IMR-90 (cell line): ENCODE measurements at regions not wholly inside any gene's neighbourhood (a gene's known extent, or its start where the extent isn't known, plus 50 kb on each side); places are given as distances from the start of the nearest gene placed in this dataset.

Source experiments
- ATAC-seq: fragments of 200-7000 bp; cut with Tn5 transposase; 2 replicates; pipeline ENCODE4 v1.9.1; 2020; ENCODE audit warnings: low read depth, mild to moderate bottlenecking, moderate library complexity
- BruUV-seq: library from RNA; stranded (reverse); fragments of 400-500 nt; replicated peaks from 2 replicates; lab custom pipeline; 2021; lab: Mats Ljungman, UMichigan
- CTCF ChIA-PET: fragments of 300-600 bp; formaldehyde crosslinking; extraction: SDS; loops from one replicate; lab custom pipeline; 2021; ENCODE audit warnings: antibody characterized with exemption; lab: Yijun Ruan, JAX
- POLR2A ChIA-PET: fragments of 300-600 bp; sonication (Branson Sonifier 250); formaldehyde crosslinking; loops from one replicate; lab custom pipeline; 2022; ENCODE audit warnings: antibody characterized with exemption; ENCODE audit not compliant: unreplicated experiment; lab: Charles Lee
- DNase-seq: peaks from one replicate; pipeline ENCODE4 v3.0.0; 2013
- H2AFZ ChIP-seq: replicated peaks from 2 replicates; pipeline ENCODE3; 2013; ENCODE audit warnings: low read length, mild to moderate bottlenecking; ENCODE audit not compliant: poor library complexity
- H2AK5ac ChIP-seq: 2 replicates; pipeline ENCODE4 v1.6.1; 2013; ENCODE audit warnings: low read depth, low read length, inconsistent platforms
- H2AK9ac ChIP-seq: replicated peaks from 2 replicates; pipeline ENCODE3; 2013; ENCODE audit warnings: mild to moderate bottlenecking, low read depth, low read length, moderate library complexity; ENCODE audit not compliant: poor library complexity
- H2BK120ac ChIP-seq: 2 replicates; pipeline ENCODE4 v1.6.1; 2013; ENCODE audit warnings: low read depth, low read length, inconsistent platforms
- H2BK15ac ChIP-seq: 3 replicates; pipeline ENCODE4 v1.6.1; 2013; ENCODE audit warnings: low read depth, low read length, inconsistent platforms
- H2BK20ac ChIP-seq: 2 replicates; pipeline ENCODE4 v1.6.1; 2013; ENCODE audit warnings: low read depth, mild to moderate bottlenecking, inconsistent platforms, low read length, moderate library complexity
- H2BK5ac ChIP-seq: 2 replicates; pipeline ENCODE4 v1.6.1; 2013; ENCODE audit warnings: mild to moderate bottlenecking, low read depth, low read length, inconsistent platforms; ENCODE audit not compliant: poor library complexity, severe bottlenecking
- H3K14ac ChIP-seq: replicated peaks from 2 replicates; pipeline ENCODE4 v1.6.1; 2013; ENCODE audit warnings: low read depth, low read length, inconsistent platforms
- H3K18ac ChIP-seq: 2 replicates; pipeline ENCODE4 v1.6.1; 2013; ENCODE audit warnings: low read depth, low read length, control low read depth
- H3K23ac ChIP-seq: 2 replicates; pipeline ENCODE4 v1.6.1; 2013; ENCODE audit warnings: low read depth, low read length, inconsistent platforms
- H3K27ac ChIP-seq: 2 replicates; pipeline ENCODE4 v1.5.1; 2013; ENCODE audit warnings: mild to moderate bottlenecking, control low read depth, low read length; ENCODE audit not compliant: insufficient read depth
- H3K27me3 ChIP-seq: 2 replicates; pipeline ENCODE4 v1.6.1; 2013; ENCODE audit warnings: low read length; ENCODE audit not compliant: control insufficient read depth, insufficient read depth
- H3K36me3 ChIP-seq: 2 replicates; pipeline ENCODE4 v1.6.1; 2013; ENCODE audit warnings: low read length, mixed read lengths; ENCODE audit not compliant: control insufficient read depth, insufficient read depth
- H3K4ac ChIP-seq: 2 replicates; pipeline ENCODE4 v1.6.1; 2013; ENCODE audit warnings: low read depth, low read length, inconsistent platforms
- H3K4me1 ChIP-seq: 2 replicates; pipeline ENCODE4 v1.6.1; 2013; ENCODE audit warnings: low read length, mixed read lengths; ENCODE audit not compliant: control insufficient read depth, insufficient read depth
- H3K4me2 ChIP-seq: 2 replicates; pipeline ENCODE4 v1.6.1; 2013; ENCODE audit warnings: low read depth, mild to moderate bottlenecking, control low read depth, low read length, moderate library complexity
- H3K4me3 ChIP-seq: 2 replicates; pipeline ENCODE4 v1.5.1; 2013; ENCODE audit warnings: low read depth, mild to moderate bottlenecking, control low read depth, low read length, moderate library complexity; ENCODE audit not compliant: insufficient read depth
- H3K56ac ChIP-seq: 2 replicates; pipeline ENCODE4 v1.6.1; 2013; ENCODE audit warnings: low read length, inconsistent platforms; ENCODE audit not compliant: insufficient read depth; ENCODE audit errors: extremely low read depth
- H3K79me1 ChIP-seq, 2 experiments: 2 replicates each; pipeline ENCODE4 v1.6.1; 2013; ENCODE audit warnings: low read length in 2 of 2, inconsistent platforms in 1 of 2, low read depth in 1 of 2
- H3K9ac ChIP-seq: 2 replicates; pipeline ENCODE4 v1.6.1; 2013; ENCODE audit warnings: low read depth, low read length, control low read depth
- H3K9me1 ChIP-seq: 2 replicates; pipeline ENCODE4 v1.6.1; 2013; ENCODE audit warnings: low read length, inconsistent platforms; ENCODE audit not compliant: insufficient read depth
- H3K9me3 ChIP-seq: 2 replicates; pipeline ENCODE4 v1.6.1; 2013; ENCODE audit warnings: low read length; ENCODE audit not compliant: control insufficient read depth, insufficient read depth
- H4K20me1 ChIP-seq: 2 replicates; pipeline ENCODE4 v1.6.1; 2013; ENCODE audit warnings: low read length, inconsistent platforms; ENCODE audit not compliant: insufficient read depth
- H4K5ac ChIP-seq: 2 replicates; pipeline ENCODE4 v1.6.1; 2013; ENCODE audit warnings: mild to moderate bottlenecking, low read depth, low read length, control low read depth
- H4K8ac ChIP-seq, 2 experiments: 2 replicates each; pipeline ENCODE4 v1.6.1; 2013; ENCODE audit warnings: low read depth in 2 of 2, low read length in 2 of 2, control low read depth in 1 of 2, inconsistent platforms in 1 of 2
- H4K91ac ChIP-seq: 2 replicates; pipeline ENCODE4 v1.6.1; 2013; ENCODE audit warnings: low read depth, low read length, inconsistent platforms; ENCODE audit not compliant: insufficient read depth
- BHLHE40 ChIP-seq: fragments of 150-350 bp; IDR thresholded peaks from 2 replicates; pipeline ENCODE4 v1.6.1; 2016; ENCODE audit warnings: mild to moderate bottlenecking, low read depth, low read length
- CEBPB ChIP-seq: IDR thresholded peaks from 2 replicates; pipeline ENCODE4 v1.6.1; 2012; ENCODE audit warnings: low read depth, low read length, improper control_type of control experiment
- CHD1 ChIP-seq: IDR thresholded peaks from 2 replicates; pipeline ENCODE4 v1.6.1; 2012; ENCODE audit warnings: low read depth, low read length, improper control_type of control experiment
- FOS ChIP-seq: fragments of 150-350 bp; IDR thresholded peaks from 2 replicates; pipeline ENCODE4 v1.6.1; 2016; ENCODE audit warnings: low read depth, low read length
- MAZ ChIP-seq: IDR thresholded peaks from 2 replicates; pipeline ENCODE4 v1.6.1; 2012; ENCODE audit warnings: low read depth, mild to moderate bottlenecking, low read length, improper control_type of control experiment, moderate library complexity, borderline replicate concordance
- MXI1 ChIP-seq: IDR thresholded peaks from 2 replicates; pipeline ENCODE4 v1.6.1; 2012; ENCODE audit warnings: low read depth, mild to moderate bottlenecking, low read length, moderate library complexity, borderline replicate concordance
- NFE2L2 ChIP-seq: fragments of 150-350 bp; IDR thresholded peaks from 2 replicates; pipeline ENCODE4 v1.6.1; 2016; ENCODE audit warnings: low read depth, mild to moderate bottlenecking, low read length
- RAD21 ChIP-seq: IDR thresholded peaks from 2 replicates; pipeline ENCODE4 v1.6.1; 2012; ENCODE audit warnings: low read length, improper control_type of control experiment
- SMC3 ChIP-seq: fragments of 150-350 bp; IDR thresholded peaks from 2 replicates; pipeline ENCODE4 v1.6.1; 2016; ENCODE audit warnings: low read depth, mild to moderate bottlenecking, antibody characterized with exemption, low read length, moderate library complexity
- USF2 ChIP-seq: fragments of 150-350 bp; IDR thresholded peaks from 2 replicates; pipeline ENCODE4 v1.6.1; 2017; ENCODE audit warnings: mild to moderate bottlenecking, antibody characterized with exemption, low read length, low read depth
- WGBS, 2 experiments: methylation state at CpG; one replicate each; pipeline versions ENCODE4 v1.1.5 to v1.1.7; 2013; ENCODE audit warnings: missing lambda C conversion rate in 2 of 2; ENCODE audit not compliant: insufficient read length in 1 of 2; ENCODE audit errors: extremely low coverage in 2 of 2; 5-methylcytosine and 5-hydroxymethylcytosine counted together
- dilution Hi-C: fragments of 300-500 bp; cut with HindIII; formaldehyde crosslinking; loops from one replicate; pipeline ENCODE4 v1.14.3; 2018; ENCODE audit warnings: low sequenced_read_pairs; ENCODE audit not compliant: unreplicated experiment
- in situ Hi-C: fragments of 300-500 bp; cut with MboI; formaldehyde crosslinking; loops from 3 replicates; pipeline ENCODE4 v1.14.3; 2019; ENCODE audit warnings: low sequenced_read_pairs, inconsistent platforms, mixed read lengths
- intact Hi-C: fragments of 100-400 bp; cut with micrococcal nuclease; formaldehyde crosslinking; loops from 2 replicates; pipeline ENCODE4 v1.10.0; 2022

GRCh38 chr1:187959062-187959461, 1130.3 kb downstream of the PLA2G4A start:
- POLR2A ChIA-PET: no interaction called here
- DNase-seq (no peak), ATAC-seq (no peak)
- H3K18ac ChIP-seq: no peak overlapping the region
- H3K4me3 ChIP-seq: no peak overlapping the region
- H3K4me1 ChIP-seq: no peaks in the 10 kb centered on the region
- H3K4me2 ChIP-seq: no peak overlapping the region
- H4K8ac ChIP-seq: no peak overlapping the region
- BruUV-seq: no TSS peak
- H3K9me1 ChIP-seq: no peaks in the 10 kb centered on the region
- no peaks in the 10 kb centered on the region for H3K36me3 ChIP-seq
- in situ Hi-C loops: no loop called here
- H4K20me1 ChIP-seq: no peaks in the 10 kb centered on the region
- H3K9ac ChIP-seq: no peak overlapping the region
- H2AFZ ChIP-seq: no peak overlapping the region
- H2BK120ac ChIP-seq: no peak overlapping the region
- H2BK5ac ChIP-seq: no peak overlapping the region
- H2BK20ac ChIP-seq: no peak overlapping the region
- no peaks in the 10 kb centered on the region for H3K27me3 ChIP-seq
- no peak overlapping the region for H4K91ac ChIP-seq
- intact Hi-C loops: no loop called here
- H3K9me3 ChIP-seq: no peaks in the 10 kb centered on the region
- H2AK5ac ChIP-seq: no peak overlapping the region
- no peak overlapping the region for H3K56ac ChIP-seq
- no CpG with 5 or more reads among the region's 3 CpGs for WGBS, 2 experiments
- TF ChIP-seq SMC3 (no peak), MXI1 (no peak), CEBPB (no peak), NFE2L2 (no peak), CHD1 (no peak), USF2 (no peak), MAZ (no peak), FOS (no peak), BHLHE40 (no peak), RAD21 (no peak)
- H2BK15ac ChIP-seq: no peak overlapping the region
- no peak overlapping the region for H2AK9ac ChIP-seq
- no peak overlapping the region for H4K5ac ChIP-seq
- H3K4ac ChIP-seq: no peak overlapping the region
- H3K14ac ChIP-seq: no peak overlapping the region
- no peaks in the 10 kb centered on the region for H3K79me1 ChIP-seq
- H3K23ac ChIP-seq: no peak overlapping the region
- CTCF ChIA-PET: no interaction called here
- H3K27ac ChIP-seq: no peak overlapping the region
- dilution Hi-C loops: no loop called here
